ENCODE measurements at regions not wholly inside any gene's neighbourhood (a gene's known extent, or its start where the extent isn't known, plus 50 kb on each side); places are given as distances from the start of the nearest gene placed in this dataset.

DNA sequence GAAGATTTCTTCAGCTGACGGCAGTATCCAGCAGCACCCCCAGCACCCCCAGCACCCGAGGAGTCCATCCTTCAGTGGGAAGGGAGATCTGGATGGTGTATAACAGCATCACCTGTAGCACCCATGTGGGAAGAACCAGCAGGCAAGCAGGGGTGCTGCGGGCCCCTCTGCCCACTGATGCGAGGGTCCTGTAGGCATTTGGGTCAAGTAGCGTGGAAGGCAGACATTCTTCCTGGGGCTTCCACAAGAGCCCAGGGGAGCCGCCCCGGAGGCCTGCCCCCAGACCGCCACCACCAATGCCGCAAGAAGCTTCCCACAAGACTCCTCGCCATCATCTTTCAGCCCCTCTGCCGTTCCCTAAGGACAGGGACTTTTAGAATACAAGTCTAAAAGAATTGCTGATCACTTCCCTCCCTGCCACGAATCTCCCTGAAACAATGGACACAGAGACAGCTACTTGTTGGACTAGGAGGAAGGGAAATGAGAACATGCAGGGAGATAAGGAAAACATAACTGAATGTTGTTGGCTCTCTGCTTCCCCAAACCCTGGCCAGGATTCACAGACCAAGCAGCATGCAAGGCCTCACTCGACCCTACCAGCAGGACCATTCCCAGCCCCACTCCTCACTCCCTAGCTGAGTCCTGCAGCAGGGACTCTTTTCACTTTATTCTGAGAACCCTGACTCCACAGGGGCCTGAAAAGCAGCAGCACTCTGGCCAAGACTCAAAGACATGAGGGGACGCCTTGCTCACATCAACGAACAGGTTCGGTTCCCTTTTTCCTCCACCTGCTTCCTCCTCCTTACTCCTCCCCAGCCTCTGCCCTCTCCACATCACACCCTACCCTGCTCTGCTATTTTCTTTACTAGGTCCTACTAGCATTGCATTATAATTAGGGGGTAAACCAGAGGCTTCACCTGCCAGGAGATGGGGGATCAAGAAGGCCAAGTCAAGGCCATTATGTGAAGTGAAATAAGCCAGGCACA lies 164.5 kb downstream of the HERPUD2 start:
- TF ChIP-seq FOXP2 (optimal IDR thresholded peaks at IDR 0.05; ENCODE audit: borderline replicate concordance, extremely low read depth, extremely low read length, insufficient read depth) (no peak), POLR2AphosphoS5 (IDR thresholded peaks at IDR 0.05; ENCODE audit: low read depth, low read length) (no peak), TAF1 (IDR thresholded peaks at IDR 0.05; ENCODE audit: borderline replicate concordance, insufficient read depth, low read length) (no peak), REST (IDR thresholded peaks at IDR 0.05; ENCODE audit: insufficient read depth in 1 of 2, low read depth in 2 of 2, low read length in 2 of 2) (no peak), SIN3A (IDR thresholded peaks at IDR 0.05; ENCODE audit: borderline replicate concordance, insufficient read depth, low read length) (no peak)

DNA sequence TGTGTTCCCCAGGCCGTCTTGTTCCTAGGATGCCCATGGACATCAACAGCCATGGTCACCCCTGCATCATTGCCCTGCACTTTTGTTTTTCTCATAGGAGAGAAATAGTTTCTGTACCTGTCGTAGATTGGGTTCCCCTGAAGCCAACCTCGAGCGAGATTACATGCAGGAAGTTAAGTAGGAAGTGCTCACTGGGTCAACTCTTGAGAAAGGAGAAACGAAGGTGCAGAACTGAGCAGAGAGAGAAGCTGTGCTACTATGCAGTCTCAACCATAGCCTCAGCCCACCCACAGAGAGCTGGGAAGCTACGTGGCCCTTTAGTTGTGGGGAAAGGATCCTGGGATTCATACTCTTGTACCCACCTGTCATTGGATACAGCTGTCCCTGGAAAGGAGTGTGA lies 165.2 kb downstream of the HERPUD2 start:
- TF ChIP-seq TAF1 (IDR thresholded peaks at IDR 0.05; ENCODE audit: borderline replicate concordance, insufficient read depth, low read length) (no peak), REST (IDR thresholded peaks at IDR 0.05; ENCODE audit: insufficient read depth in 1 of 2, low read depth in 2 of 2, low read length in 2 of 2) (no peak), FOXP2 (optimal IDR thresholded peaks at IDR 0.05; ENCODE audit: borderline replicate concordance, extremely low read depth, extremely low read length, insufficient read depth) (no peak), POLR2AphosphoS5 (IDR thresholded peaks at IDR 0.05; ENCODE audit: low read depth, low read length) (no peak), SIN3A (IDR thresholded peaks at IDR 0.05; ENCODE audit: borderline replicate concordance, insufficient read depth, low read length) (no peak)

GRCh38 chr7:35528381-35528977 lies 166.5 kb downstream of the HERPUD2 start:
- TF ChIP-seq FOXP2 (optimal IDR thresholded peaks at IDR 0.05; ENCODE audit: borderline replicate concordance, extremely low read depth, extremely low read length, insufficient read depth) (no peak), POLR2AphosphoS5 (IDR thresholded peaks at IDR 0.05; ENCODE audit: low read depth, low read length) (no peak), REST (IDR thresholded peaks at IDR 0.05; ENCODE audit: insufficient read depth in 1 of 2, low read depth in 2 of 2, low read length in 2 of 2) (no peak), SIN3A (IDR thresholded peaks at IDR 0.05; ENCODE audit: borderline replicate concordance, insufficient read depth, low read length) (no peak), TAF1 (IDR thresholded peaks at IDR 0.05; ENCODE audit: borderline replicate concordance, insufficient read depth, low read length) (no peak)

- TF ChIP-seq SIN3A (IDR thresholded peaks at IDR 0.05; ENCODE audit: borderline replicate concordance, insufficient read depth, low read length), result no peak
- no peak for TF ChIP-seq POLR2AphosphoS5 (IDR thresholded peaks at IDR 0.05; ENCODE audit: low read depth, low read length)
- TF ChIP-seq FOXP2 (optimal IDR thresholded peaks at IDR 0.05; ENCODE audit: borderline replicate concordance, extremely low read depth, extremely low read length, insufficient read depth), result no peak
- no peak for TF ChIP-seq REST (IDR thresholded peaks at IDR 0.05; ENCODE audit: insufficient read depth in 1 of 2, low read depth in 2 of 2, low read length in 2 of 2)
- TF ChIP-seq TAF1 (IDR thresholded peaks at IDR 0.05; ENCODE audit: borderline replicate concordance, insufficient read depth, low read length), result no peak
Observed at GRCh38 chr7:35526645-35527044, 168.3 kb downstream of the HERPUD2 start.
